ENCODE measurements at regions not wholly inside any gene's neighbourhood (a gene's known extent, or its start where the extent isn't known, plus 50 kb on each side); places are given as distances from the start of the nearest gene placed in this dataset.

GRCh38 chr1:184329245-184329953, 57.4 kb upstream of the C1orf21 start:
- DNase-seq: no peak

DNA sequence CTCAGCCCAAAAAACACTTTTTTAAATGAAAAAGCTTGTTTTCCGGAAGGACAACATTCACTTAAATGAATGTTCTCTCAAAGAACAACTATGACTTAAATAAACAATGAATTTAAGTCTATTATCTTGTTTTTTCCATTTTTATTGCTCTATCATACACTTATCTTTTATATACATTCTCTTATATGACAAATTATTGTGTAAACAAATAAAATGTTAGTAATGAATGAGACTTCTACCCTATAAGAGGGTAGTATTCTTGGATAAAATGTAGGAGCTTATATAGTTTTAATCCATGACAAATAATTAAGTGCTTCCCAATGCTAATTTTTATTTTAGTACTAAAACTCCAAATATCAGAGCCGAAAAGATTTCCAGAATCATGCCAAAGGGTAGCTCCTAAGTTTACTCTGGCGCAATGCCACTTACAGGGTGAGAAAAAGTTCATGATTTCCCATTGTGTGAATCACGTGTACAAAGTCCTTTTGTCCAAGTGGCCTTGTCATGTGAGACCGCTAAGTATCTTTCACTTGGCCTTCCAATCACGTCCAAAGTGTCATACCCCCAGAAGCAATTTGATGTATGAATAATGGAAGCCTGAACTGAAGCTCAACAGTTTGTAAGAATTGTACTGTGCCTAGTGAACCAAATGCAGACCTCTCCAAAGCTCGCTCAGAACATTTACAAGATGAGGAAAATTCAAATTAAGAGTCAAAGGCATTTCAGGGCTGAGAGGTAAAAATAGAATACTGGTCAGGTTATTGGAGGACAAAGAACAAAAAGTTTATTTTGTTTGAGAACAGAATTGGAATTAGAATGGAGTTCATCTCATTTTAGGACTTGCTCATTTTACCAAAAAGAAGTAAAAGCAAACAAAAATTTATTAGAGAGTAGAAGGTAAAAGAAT, 56.6 kb upstream of the C1orf21 start:
- no peak for DNase-seq

- no peak for DNase-seq
Measured at GRCh38 chr1:184330875-184331274, 56.0 kb upstream of the C1orf21 start.
